Ovary (tissue), 3 donors: ENCODE measurements at regions not wholly inside any gene's neighbourhood (a gene's known extent, or its start where the extent isn't known, plus 50 kb on each side); places are given as distances from the start of the nearest gene placed in this dataset.

Experiments
- EP300 ChIP-seq: sonication (generic); formaldehyde crosslinking; IDR thresholded peaks from one replicate; pipeline ENCODE4 v1.6.1; 2017; ENCODE audit warnings: antibody characterized with exemption
- POLR2A ChIP-seq: fragments of 450-650 bp; IDR thresholded peaks from one replicate; pipeline ENCODE4 v1.6.1; 2017; ENCODE audit warnings: antibody characterized with exemption, mild to moderate bottlenecking, moderate library complexity
- TF ChIP-seq, protein P1 (sequence below), 3 donors: fragments of 450-650 bp in 2 of 3; fragments of 200-600 bp in 1 of 3; IDR thresholded peaks; one replicate each; pipeline versions ENCODE4 v1.5.1 to v1.8.0; 2016 to 2022; ENCODE audit warnings: antibody characterized with exemption in 3 of 3, mild to moderate bottlenecking in 1 of 3
- donor health status: DM: no; HTN: no; CAD: no.

DNA sequence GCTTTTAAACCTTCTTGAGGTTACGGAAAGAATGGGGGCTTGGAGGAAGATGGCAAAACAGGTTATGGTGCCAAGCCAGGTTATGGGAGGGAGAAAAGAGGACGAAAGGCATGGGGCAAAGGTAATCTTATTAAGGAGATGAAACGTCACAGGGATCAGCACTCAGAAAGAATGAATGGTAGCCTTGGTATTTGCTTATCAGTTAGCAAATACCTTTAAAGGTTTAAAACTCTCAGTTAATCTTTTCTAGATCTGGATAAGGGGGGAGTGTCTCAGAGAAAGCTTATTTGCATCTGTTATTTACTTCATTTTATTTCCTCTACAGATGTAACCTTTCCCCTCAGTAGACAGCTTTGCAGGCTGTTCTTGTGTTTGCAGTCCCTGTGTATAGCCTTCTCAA, 55.5 kb upstream of the EEF1E1 start:
- no peak for TF ChIP-seq POLR2A
- TF ChIP-seq, protein P1, sequence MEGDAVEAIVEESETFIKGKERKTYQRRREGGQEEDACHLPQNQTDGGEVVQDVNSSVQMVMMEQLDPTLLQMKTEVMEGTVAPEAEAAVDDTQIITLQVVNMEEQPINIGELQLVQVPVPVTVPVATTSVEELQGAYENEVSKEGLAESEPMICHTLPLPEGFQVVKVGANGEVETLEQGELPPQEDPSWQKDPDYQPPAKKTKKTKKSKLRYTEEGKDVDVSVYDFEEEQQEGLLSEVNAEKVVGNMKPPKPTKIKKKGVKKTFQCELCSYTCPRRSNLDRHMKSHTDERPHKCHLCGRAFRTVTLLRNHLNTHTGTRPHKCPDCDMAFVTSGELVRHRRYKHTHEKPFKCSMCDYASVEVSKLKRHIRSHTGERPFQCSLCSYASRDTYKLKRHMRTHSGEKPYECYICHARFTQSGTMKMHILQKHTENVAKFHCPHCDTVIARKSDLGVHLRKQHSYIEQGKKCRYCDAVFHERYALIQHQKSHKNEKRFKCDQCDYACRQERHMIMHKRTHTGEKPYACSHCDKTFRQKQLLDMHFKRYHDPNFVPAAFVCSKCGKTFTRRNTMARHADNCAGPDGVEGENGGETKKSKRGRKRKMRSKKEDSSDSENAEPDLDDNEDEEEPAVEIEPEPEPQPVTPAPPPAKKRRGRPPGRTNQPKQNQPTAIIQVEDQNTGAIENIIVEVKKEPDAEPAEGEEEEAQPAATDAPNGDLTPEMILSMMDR (IDR thresholded peaks at IDR 0.05), result no peak
- no peak for TF ChIP-seq EP300
